ENCODE measurements at regions not wholly inside any gene's neighbourhood (a gene's known extent, or its start where the extent isn't known, plus 50 kb on each side); places are given as distances from the start of the nearest gene placed in this dataset.

DNA sequence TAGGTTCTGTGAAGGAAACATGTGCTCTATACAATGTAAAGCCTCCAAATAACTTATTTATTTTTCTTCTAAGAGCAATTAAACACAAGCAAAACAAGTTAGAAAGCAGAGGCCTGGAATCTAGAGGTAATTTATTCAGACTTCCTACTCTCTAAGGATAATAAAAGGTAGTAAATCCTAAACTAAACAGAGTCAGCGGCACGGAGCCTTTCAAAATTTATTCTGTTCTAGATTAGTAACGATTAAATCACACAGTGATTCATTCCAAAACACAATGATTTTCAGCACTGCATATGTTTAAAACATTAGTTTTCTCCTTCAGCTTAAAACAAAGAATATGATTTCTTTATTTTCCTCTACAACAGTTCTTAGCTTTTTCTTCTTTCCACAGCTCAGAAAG lies 160.9 kb downstream of the FBXO15 start:
- no peak overlapping the region for H3K27ac ChIP-seq (ENCODE audit: low read depth, low read length)

DNA sequence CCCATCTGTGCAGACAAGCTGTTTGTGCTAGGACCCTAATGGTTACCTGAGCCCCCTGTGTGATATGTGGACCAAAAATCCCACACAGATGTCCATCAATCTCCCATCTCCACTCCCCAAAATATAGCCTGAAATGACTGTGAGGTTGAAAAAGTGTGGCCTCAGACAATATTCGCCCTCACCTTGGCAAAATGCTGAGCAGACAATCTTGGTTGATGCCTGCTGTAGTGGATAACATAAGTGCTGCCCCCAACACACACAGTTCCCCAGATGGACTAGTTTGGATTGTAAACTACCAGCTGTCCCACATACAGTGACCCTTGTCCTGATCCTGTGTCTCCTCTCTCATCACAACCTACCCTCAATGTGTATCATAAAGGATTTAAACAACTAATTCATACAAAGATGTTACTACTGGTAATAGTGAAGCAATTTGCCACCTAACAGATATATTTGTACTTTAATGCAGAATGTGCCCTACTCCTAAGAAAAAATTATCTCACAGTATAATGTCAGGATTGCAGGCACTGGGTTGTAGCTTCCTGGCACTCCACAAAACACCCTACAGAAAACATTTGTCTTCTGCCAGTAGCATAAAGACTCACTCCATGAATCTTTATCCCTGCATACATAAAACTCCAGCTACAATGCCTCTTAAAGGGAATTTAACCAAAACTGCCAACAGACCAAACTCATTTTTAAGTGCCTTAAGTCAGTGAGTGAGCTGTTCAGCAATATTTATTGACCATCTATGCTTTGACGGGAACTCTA lies 161.6 kb downstream of the FBXO15 start:
- 100% methylated on average over 2 of the region's 2 CpGs for WGBS
- no peaks in the 10 kb centered on the region for H3K27me3 ChIP-seq (ENCODE audit: insufficient read depth, low read length)
- H3K27ac ChIP-seq (ENCODE audit: low read depth, low read length) = no peak overlapping the region
- H3K4me3 ChIP-seq (ENCODE audit: low read length) = no peak overlapping the region
- peaks cover 9% of the 10 kb centered on the region; the same call in 1 of the 2 replicates for H3K9me3 ChIP-seq (ENCODE audit: insufficient read depth, low read depth, low read length)
- H3K36me3 ChIP-seq (ENCODE audit: insufficient read depth, low read length) = no peaks in the 10 kb centered on the region
- H3K9ac ChIP-seq (ENCODE audit: low read depth, low read length) = no peak overlapping the region
- H3K4me1 ChIP-seq (ENCODE audit: insufficient read depth, low read length) = no peaks in the 10 kb centered on the region

More for the DNA sequence above, 160.9 kb downstream of the FBXO15 start:
- H3K36me3 ChIP-seq (ENCODE audit: insufficient read depth, low read length) = no peaks in the 10 kb centered on the region
- no peak overlapping the region for H3K9ac ChIP-seq (ENCODE audit: low read depth, low read length)
- peaks cover 9% of the 10 kb centered on the region; the same call in 1 of the 2 replicates for H3K9me3 ChIP-seq (ENCODE audit: insufficient read depth, low read depth, low read length)
- 94% methylated on average over 3 of the region's 3 CpGs for WGBS
- H3K27me3 ChIP-seq (ENCODE audit: insufficient read depth, low read length) = no peaks in the 10 kb centered on the region
- no peaks in the 10 kb centered on the region for H3K4me1 ChIP-seq (ENCODE audit: insufficient read depth, low read length)
- no peak overlapping the region for H3K4me3 ChIP-seq (ENCODE audit: low read length)

DNA sequence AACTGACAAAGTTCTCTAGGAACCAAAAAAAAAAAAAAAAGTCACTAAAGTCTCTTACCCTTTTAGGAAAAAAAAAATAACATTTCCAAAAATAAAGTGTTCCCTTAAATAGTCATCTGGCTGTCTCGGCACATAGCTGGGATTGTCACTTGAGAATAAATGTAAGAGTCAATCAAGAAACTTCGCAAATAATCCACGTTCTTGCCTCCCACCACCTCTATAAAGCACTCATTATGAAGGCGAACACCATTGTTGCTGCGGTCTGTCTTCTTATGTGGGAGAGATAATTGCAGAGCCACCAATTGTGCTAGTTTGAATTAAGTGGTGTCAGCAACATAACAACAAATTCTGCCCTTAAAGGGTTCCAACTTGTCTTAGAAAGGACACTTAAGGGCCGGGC lies 163.7 kb downstream of the FBXO15 start:
- Histone ChIP-seq H3K9ac (ENCODE audit: low read depth, low read length) (no peak overlapping the region), H3K27ac (ENCODE audit: low read depth, low read length) (no peak overlapping the region), H3K36me3 (ENCODE audit: insufficient read depth, low read length) (no peaks in the 10 kb centered on the region), H3K27me3 (ENCODE audit: insufficient read depth, low read length) (no peaks in the 10 kb centered on the region), H3K9me3 (ENCODE audit: insufficient read depth, low read depth, low read length) (peaks cover 9% of the 10 kb centered on the region; the same call in 1 of the 2 replicates), H3K4me3 (ENCODE audit: low read length) (no peak overlapping the region), H3K4me1 (ENCODE audit: insufficient read depth, low read length) (no peaks in the 10 kb centered on the region)
- WGBS = 95% methylated on average over 4 of the region's 6 CpGs

DNA sequence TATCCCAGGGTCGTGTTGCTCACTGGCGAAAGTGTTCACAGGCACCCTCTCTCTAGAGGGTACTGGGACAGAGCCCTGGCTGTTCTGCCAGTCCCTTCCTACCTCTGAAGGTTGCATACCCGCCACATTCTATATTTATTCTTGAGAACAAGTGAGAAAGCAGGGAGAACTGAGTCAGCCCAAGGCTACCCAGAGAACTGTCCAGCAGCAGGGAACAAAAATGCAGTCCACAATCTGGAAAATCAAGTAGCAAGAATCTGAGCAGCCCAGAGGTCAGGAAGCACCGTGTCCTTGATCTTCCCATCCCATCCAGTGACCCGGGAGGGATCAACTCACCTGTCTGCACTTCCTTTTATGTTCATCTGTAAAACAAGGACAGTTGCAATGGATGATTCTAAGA lies 164.1 kb downstream of the FBXO15 start:
- H3K27me3 ChIP-seq (ENCODE audit: insufficient read depth, low read length) = no peaks in the 10 kb centered on the region
- no peaks in the 10 kb centered on the region for H3K36me3 ChIP-seq (ENCODE audit: insufficient read depth, low read length)
- 87% methylated on average over 5 of the region's 5 CpGs for WGBS
- H3K27ac ChIP-seq (ENCODE audit: low read depth, low read length) = no peak overlapping the region
- no peaks in the 10 kb centered on the region for H3K4me1 ChIP-seq (ENCODE audit: insufficient read depth, low read length)
- no peak overlapping the region for H3K4me3 ChIP-seq (ENCODE audit: low read length)
- peaks cover 9% of the 10 kb centered on the region; the same call in 1 of the 2 replicates for H3K9me3 ChIP-seq (ENCODE audit: insufficient read depth, low read depth, low read length)
- H3K9ac ChIP-seq (ENCODE audit: low read depth, low read length) = no peak overlapping the region

DNA sequence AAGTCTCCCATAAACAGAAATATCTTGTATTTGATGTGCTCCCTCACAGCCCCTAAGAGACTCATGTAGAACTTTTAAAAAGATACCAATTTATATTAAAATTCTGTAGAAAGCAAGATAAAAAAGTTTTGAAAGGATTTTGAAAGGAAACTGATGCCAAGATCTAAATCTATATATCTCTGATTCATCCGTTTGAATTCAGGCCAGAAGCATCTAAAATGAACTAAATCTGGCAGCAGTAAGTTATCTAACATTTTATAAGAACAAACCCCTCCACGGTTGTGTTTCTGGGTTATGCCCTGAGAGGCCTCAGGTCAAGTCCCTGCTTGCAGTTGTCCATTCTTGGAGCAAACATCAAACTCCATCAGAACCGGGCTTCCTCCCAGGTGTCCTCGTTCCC lies 165.8 kb downstream of the FBXO15 start:
- H3K9ac ChIP-seq (ENCODE audit: low read depth, low read length) = no peak overlapping the region
- WGBS = 89% methylated on average over 4 of the region's 4 CpGs
- H3K9me3 ChIP-seq (ENCODE audit: insufficient read depth, low read depth, low read length) = no peaks in the 10 kb centered on the region
- no peak overlapping the region for H3K4me3 ChIP-seq (ENCODE audit: low read length)
- no peak overlapping the region for H3K27ac ChIP-seq (ENCODE audit: low read depth, low read length)
- no peaks in the 10 kb centered on the region for H3K36me3 ChIP-seq (ENCODE audit: insufficient read depth, low read length)
- H3K4me1 ChIP-seq (ENCODE audit: insufficient read depth, low read length) = no peaks in the 10 kb centered on the region
- no peaks in the 10 kb centered on the region for H3K27me3 ChIP-seq (ENCODE audit: insufficient read depth, low read length)

DNA sequence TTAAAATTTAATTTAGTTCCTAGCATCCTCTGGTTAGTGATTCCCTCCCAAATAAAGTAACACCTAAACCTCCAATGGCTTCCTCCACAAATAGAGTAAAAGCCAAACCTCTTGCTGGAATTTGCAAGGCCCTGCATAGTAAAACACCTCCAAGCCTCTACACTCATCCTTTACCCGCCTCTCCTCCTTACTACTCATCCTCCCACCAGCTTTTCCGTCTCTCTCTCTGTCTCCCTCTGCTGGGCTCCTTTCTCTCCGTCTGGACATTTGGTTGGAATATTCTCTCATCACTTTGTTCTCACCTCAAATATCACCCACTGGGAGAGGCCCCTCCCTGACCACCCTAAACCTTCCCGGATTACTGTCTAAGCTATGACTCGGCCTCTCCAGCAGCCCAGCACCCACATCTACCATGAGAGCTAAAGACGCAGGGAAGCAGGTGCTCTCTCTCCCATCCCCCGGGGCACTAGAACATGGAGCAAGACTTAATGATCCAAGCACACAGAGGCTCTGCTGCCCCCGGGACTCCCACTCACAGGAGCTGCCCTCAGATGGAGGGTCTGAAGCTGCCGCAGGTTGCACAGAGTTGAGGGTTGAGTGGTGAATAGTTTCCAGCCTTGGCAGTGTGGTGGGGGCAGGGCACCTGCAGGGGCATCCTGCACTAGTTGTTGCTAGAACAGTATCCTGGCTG lies 167.2 kb downstream of the FBXO15 start:
- 57% methylated on average over 9 of the region's 9 CpGs for WGBS
- H3K9ac ChIP-seq (ENCODE audit: low read depth, low read length) = no peak overlapping the region
- H3K27me3 ChIP-seq (ENCODE audit: insufficient read depth, low read length) = no peaks in the 10 kb centered on the region
- H3K36me3 ChIP-seq (ENCODE audit: insufficient read depth, low read length) = no peaks in the 10 kb centered on the region
- no peaks in the 10 kb centered on the region for H3K9me3 ChIP-seq (ENCODE audit: insufficient read depth, low read depth, low read length)
- no peak overlapping the region for H3K4me3 ChIP-seq (ENCODE audit: low read length)
- H3K4me1 ChIP-seq (ENCODE audit: insufficient read depth, low read length) = no peaks in the 10 kb centered on the region
- no peak overlapping the region for H3K27ac ChIP-seq (ENCODE audit: low read depth, low read length)

DNA sequence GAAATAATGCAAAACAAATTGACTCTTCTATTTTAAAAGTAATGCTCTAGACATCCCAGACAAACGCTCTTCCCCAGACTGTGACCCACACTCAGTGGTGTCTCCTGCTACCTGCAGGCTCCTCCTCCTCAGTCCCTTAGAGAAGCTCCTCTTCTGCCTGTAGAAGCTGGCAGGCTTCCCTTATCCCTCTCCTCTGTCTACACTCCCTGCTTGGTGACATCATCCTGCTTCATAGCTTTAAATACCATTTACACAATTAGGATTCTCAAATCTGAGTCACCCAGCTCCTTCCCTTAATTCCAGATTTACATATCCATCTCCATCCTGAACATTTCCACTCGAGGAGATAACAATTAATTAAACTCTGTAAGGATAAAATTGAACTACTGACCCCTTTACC lies 167.9 kb downstream of the FBXO15 start:
- H3K4me3 ChIP-seq (ENCODE audit: low read length) = no peak overlapping the region
- H3K4me1 ChIP-seq (ENCODE audit: insufficient read depth, low read length) = no peaks in the 10 kb centered on the region
- H3K9me3 ChIP-seq (ENCODE audit: insufficient read depth, low read depth, low read length) = no peaks in the 10 kb centered on the region
- no peak overlapping the region for H3K9ac ChIP-seq (ENCODE audit: low read depth, low read length)
- WGBS = 95% methylated on average over 2 of the region's 2 CpGs
- no peaks in the 10 kb centered on the region for H3K36me3 ChIP-seq (ENCODE audit: insufficient read depth, low read length)
- no peaks in the 10 kb centered on the region for H3K27me3 ChIP-seq (ENCODE audit: insufficient read depth, low read length)
- H3K27ac ChIP-seq (ENCODE audit: low read depth, low read length) = no peak overlapping the region

DNA sequence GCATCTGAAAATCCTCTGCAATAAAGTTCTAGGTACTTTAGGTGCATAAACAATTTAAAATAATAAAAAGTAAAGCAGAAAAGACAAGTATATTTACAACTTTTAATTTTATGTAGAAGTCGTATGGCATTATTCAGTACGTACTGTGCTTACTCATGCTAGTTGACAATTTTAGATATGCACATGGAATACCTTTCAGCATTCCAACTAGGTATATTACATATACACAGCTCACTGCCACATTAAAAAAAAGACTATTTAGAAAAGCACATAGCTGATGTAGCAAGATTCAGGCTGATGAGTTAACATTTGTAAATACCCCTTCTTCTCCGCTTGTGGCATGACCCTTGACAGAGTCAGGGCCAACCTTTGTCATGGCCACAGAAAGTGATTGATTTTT lies 171.2 kb downstream of the FBXO15 start:
- Histone ChIP-seq H3K4me1 (ENCODE audit: insufficient read depth, low read length) (no peaks in the 10 kb centered on the region), H3K4me3 (ENCODE audit: low read length) (no peak overlapping the region), H3K27me3 (ENCODE audit: insufficient read depth, low read length) (no peaks in the 10 kb centered on the region), H3K9me3 (ENCODE audit: insufficient read depth, low read depth, low read length) (no peaks in the 10 kb centered on the region), H3K9ac (ENCODE audit: low read depth, low read length) (no peak overlapping the region), H3K36me3 (ENCODE audit: insufficient read depth, low read length) (no peaks in the 10 kb centered on the region), H3K27ac (ENCODE audit: low read depth, low read length) (no peak overlapping the region)
- WGBS = 100% methylated on average over 2 of the region's 3 CpGs

DNA sequence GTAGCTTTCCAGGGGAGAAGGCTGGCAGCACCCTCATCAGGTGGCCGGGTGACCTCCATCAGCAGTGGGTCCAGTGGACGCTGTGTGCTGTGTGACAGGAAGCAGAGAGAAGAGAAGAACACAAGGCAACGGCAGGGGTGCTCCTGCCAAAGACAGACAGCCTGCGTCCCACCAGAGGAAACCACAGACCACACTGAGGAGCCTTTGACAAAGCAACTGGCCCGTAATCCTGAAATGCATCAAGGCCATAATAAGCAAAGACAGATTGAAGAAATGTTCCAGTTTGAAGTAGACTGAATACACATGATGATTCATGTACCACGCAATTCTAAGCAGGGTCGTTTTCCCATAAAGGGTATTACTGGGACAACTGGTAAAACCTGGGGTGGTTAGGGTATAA lies 172.4 kb downstream of the FBXO15 start:
- H3K27ac ChIP-seq (ENCODE audit: low read depth, low read length) = no peak overlapping the region
- 83% methylated on average over 7 of the region's 7 CpGs for WGBS
- H3K27me3 ChIP-seq (ENCODE audit: insufficient read depth, low read length) = no peaks in the 10 kb centered on the region
- H3K4me3 ChIP-seq (ENCODE audit: low read length) = no peak overlapping the region
- H3K9ac ChIP-seq (ENCODE audit: low read depth, low read length) = no peak overlapping the region
- no peaks in the 10 kb centered on the region for H3K36me3 ChIP-seq (ENCODE audit: insufficient read depth, low read length)
- H3K4me1 ChIP-seq (ENCODE audit: insufficient read depth, low read length) = no peaks in the 10 kb centered on the region
- H3K9me3 ChIP-seq (ENCODE audit: insufficient read depth, low read depth, low read length) = no peaks in the 10 kb centered on the region

DNA sequence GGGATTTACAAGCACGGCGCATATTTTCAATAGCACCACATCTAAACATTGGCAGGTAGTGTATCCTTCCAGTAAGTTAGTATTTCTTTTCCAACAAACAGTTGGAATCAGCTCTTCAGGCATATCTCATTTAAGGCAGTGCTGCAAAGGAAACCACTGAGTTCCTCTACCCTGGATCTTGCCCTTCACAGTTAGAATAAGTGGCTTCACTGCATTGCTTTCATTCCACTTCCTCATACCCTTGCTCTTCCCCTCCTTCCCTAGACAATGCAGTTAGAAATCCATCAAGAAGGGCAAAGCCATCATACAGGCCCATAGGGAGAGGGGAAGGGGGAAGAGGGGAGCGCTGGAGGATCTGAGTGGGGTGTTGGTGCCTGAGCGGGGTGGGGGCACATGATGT lies 173.7 kb downstream of the FBXO15 start:
- H3K9me3 ChIP-seq (ENCODE audit: insufficient read depth, low read depth, low read length) = no peaks in the 10 kb centered on the region
- H3K27me3 ChIP-seq (ENCODE audit: insufficient read depth, low read length) = no peaks in the 10 kb centered on the region
- WGBS = 93% methylated on average over 4 of the region's 4 CpGs
- no peak overlapping the region for H3K27ac ChIP-seq (ENCODE audit: low read depth, low read length)
- H3K4me3 ChIP-seq (ENCODE audit: low read length) = no peak overlapping the region
- no peaks in the 10 kb centered on the region for H3K4me1 ChIP-seq (ENCODE audit: insufficient read depth, low read length)
- no peak overlapping the region for H3K9ac ChIP-seq (ENCODE audit: low read depth, low read length)
- no peaks in the 10 kb centered on the region for H3K36me3 ChIP-seq (ENCODE audit: insufficient read depth, low read length)

DNA sequence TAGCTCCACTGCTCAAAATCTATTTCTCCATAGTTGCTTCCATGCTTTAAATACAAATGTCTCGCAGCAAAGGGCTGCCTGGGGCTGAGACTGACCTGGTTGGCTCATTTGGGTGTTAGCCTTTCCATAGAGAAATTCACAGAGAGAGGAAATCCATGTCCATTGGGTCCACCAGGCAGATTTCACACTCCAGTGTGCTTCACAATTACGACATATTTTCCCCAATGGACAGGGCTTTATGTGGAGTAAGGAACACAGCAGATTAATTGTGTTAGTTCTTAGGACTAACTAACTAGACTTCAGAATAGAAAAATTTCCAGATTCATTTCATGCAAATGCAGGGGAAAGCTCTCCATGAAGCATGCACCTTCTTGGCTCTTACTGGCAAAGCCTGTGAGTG lies 180.7 kb downstream of the FBXO15 start:
- no peaks in the 10 kb centered on the region for H3K4me1 ChIP-seq (ENCODE audit: insufficient read depth, low read length)
- H3K27ac ChIP-seq (ENCODE audit: low read depth, low read length) = no peak overlapping the region
- H3K9ac ChIP-seq (ENCODE audit: low read depth, low read length) = no peak overlapping the region
- WGBS = 90% methylated on average over 2 of the region's 2 CpGs
- no peaks in the 10 kb centered on the region for H3K27me3 ChIP-seq (ENCODE audit: insufficient read depth, low read length)
- no peaks in the 10 kb centered on the region for H3K36me3 ChIP-seq (ENCODE audit: insufficient read depth, low read length)
- H3K9me3 ChIP-seq (ENCODE audit: insufficient read depth, low read depth, low read length) = 0 out of 2 replicates have a peak, but pooled peaks cover 7% of the 10 kb centered on the region
- no peak overlapping the region for H3K4me3 ChIP-seq (ENCODE audit: low read length)
